Trophoblast cell (in vitro differentiated cells and primary cell): ENCODE measurements at regions not wholly inside any gene's neighbourhood (a gene's known extent, or its start where the extent isn't known, plus 50 kb on each side); places are given as distances from the start of the nearest gene placed in this dataset.
A peak's percentile ranks its signal among the peaks of the same experiment; 100 is the strongest.

ENCODE experiments used
- DNase-seq, 2 donors: peaks; one replicate each; pipeline ENCODE4 v3.0.0-alpha.2; 2016
- H2AFZ ChIP-seq: 2 replicates; pipeline ENCODE4 v1.6.1; 2013; ENCODE audit warnings: low read length, moderate library complexity, mild to moderate bottlenecking; ENCODE audit not compliant: insufficient read depth, poor library complexity
- H2AK5ac ChIP-seq: 2 replicates; pipeline ENCODE4 v1.6.1; 2013; ENCODE audit warnings: mild to moderate bottlenecking, low read length
- H2BK120ac ChIP-seq: 2 replicates; pipeline ENCODE4 v1.6.1; 2013; ENCODE audit warnings: low read length, mild to moderate bottlenecking, moderate library complexity; ENCODE audit not compliant: insufficient read depth, poor library complexity
- H2BK12ac ChIP-seq: 2 replicates; pipeline ENCODE4 v1.6.1; 2013; ENCODE audit warnings: mild to moderate bottlenecking, low read length, moderate library complexity
- H2BK5ac ChIP-seq: 2 replicates; pipeline ENCODE4 v1.6.1; 2013; ENCODE audit warnings: low read length, low read depth, moderate library complexity, mild to moderate bottlenecking; ENCODE audit not compliant: poor library complexity
- H3K14ac ChIP-seq: 2 replicates; pipeline ENCODE4 v1.6.1; 2013; ENCODE audit warnings: mild to moderate bottlenecking, low read length
- H3K18ac ChIP-seq: 2 replicates; pipeline ENCODE4 v1.6.1; 2013; ENCODE audit warnings: mild to moderate bottlenecking, low read length
- H3K23ac ChIP-seq: 2 replicates; pipeline ENCODE4 v1.6.1; 2013; ENCODE audit warnings: low read length
- H3K27ac ChIP-seq: 2 replicates; pipeline ENCODE4 v1.5.1; 2013; ENCODE audit warnings: low read depth, mild to moderate bottlenecking, inconsistent platforms, low read length, moderate library complexity
- H3K27me3 ChIP-seq: 2 replicates; pipeline ENCODE4 v1.6.1; 2013; ENCODE audit warnings: inconsistent platforms, mild to moderate bottlenecking, low read length, moderate library complexity; ENCODE audit not compliant: insufficient read depth
- H3K36me3 ChIP-seq, 2 experiments: 1 replicate in 1 of 2; 2 replicates in 1 of 2; pipeline ENCODE4 v1.6.1; 2013; ENCODE audit warnings: low read length in 2 of 2, mild to moderate bottlenecking in 2 of 2, moderate library complexity in 1 of 2; ENCODE audit not compliant: insufficient read depth in 2 of 2, control insufficient read depth in 1 of 2
- H3K4ac ChIP-seq: 2 replicates; pipeline ENCODE4 v1.6.1; 2013; ENCODE audit warnings: low read depth, mild to moderate bottlenecking, low read length, moderate library complexity
- H3K4me1 ChIP-seq, 2 experiments: 1 replicate in 1 of 2; 2 replicates in 1 of 2; pipeline ENCODE4 v1.6.1; 2013; ENCODE audit warnings: low read length in 2 of 2, mild to moderate bottlenecking in 2 of 2, moderate library complexity in 1 of 2; ENCODE audit not compliant: insufficient read depth in 2 of 2, control insufficient read depth in 1 of 2
- H3K4me2 ChIP-seq: 2 replicates; pipeline ENCODE4 v1.6.1; 2013; ENCODE audit warnings: inconsistent platforms, mild to moderate bottlenecking, low read length, moderate library complexity
- H3K4me3 ChIP-seq: 2 replicates; pipeline ENCODE4 v1.5.1; 2013; ENCODE audit warnings: mild to moderate bottlenecking, low read depth, low read length, inconsistent platforms
- H3K79me1 ChIP-seq: one replicate; pipeline ENCODE4 v1.6.1; 2013; ENCODE audit warnings: low read length
- H3K79me2 ChIP-seq: 2 replicates; pipeline ENCODE4 v1.6.1; 2013; ENCODE audit warnings: low read length, mild to moderate bottlenecking; ENCODE audit not compliant: control insufficient read depth, insufficient read depth, poor library complexity
- H3K9ac ChIP-seq: 2 replicates; pipeline ENCODE4 v1.6.1; 2013; ENCODE audit warnings: mild to moderate bottlenecking, low read length
- H3K9me3 ChIP-seq: 2 replicates; pipeline ENCODE4 v1.6.1; 2013; ENCODE audit warnings: low read depth, mild to moderate bottlenecking, control low read depth, inconsistent platforms, low read length; ENCODE audit not compliant: insufficient read depth
- H4K12ac ChIP-seq: 2 replicates; pipeline ENCODE4 v1.6.1; 2013; ENCODE audit warnings: low read depth, mild to moderate bottlenecking, low read length, moderate library complexity
- H4K8ac ChIP-seq: 2 replicates; pipeline ENCODE4 v1.6.1; 2013; ENCODE audit warnings: low read depth, mild to moderate bottlenecking, low read length, moderate library complexity
- H4K91ac ChIP-seq: one replicate; pipeline ENCODE4 v1.6.1; 2013; ENCODE audit warnings: low read depth, mild to moderate bottlenecking, low read length, moderate library complexity
- WGBS: extraction: QIAGEN DNeasy Blood & Tissue Kit; methylation state at CpG from one replicate; pipeline ENCODE4 v1.1.7; 2013; ENCODE audit warnings: missing lambda C conversion rate; ENCODE audit not compliant: insufficient read length, insufficient coverage; ENCODE audit errors: extremely low coverage; 5-methylcytosine and 5-hydroxymethylcytosine counted together

DNA sequence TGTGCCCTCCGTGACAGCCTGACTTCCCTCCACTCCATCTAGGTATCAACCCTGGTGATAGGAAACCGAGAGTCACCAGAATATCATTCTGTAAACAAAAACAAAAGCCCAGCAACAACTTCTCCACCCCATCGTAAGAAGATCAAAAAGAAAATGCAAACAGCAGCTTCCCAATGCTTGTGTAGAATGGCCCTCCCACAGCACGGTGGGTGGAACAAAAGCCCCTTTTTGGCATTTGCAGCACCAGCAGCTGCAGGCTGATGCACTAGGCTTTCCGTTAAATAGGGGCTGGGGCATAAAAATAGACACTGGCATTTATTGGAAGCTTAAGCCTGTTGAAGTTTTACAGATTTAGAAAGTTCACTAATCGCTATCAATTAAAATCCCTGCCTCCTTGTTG is 513.0 kb downstream of the GALR1 start:
- H3K18ac ChIP-seq = no peak overlapping the region
- H3K79me2 ChIP-seq = no peaks in the 10 kb centered on the region
- no peak overlapping the region for H2AFZ ChIP-seq
- H3K23ac ChIP-seq = no peak overlapping the region
- no peak overlapping the region for H3K14ac ChIP-seq
- no peak overlapping the region for H3K4me3 ChIP-seq
- H2BK120ac ChIP-seq = no peak overlapping the region
- no peak overlapping the region for H3K4me2 ChIP-seq
- H3K36me3 ChIP-seq = no peaks in the 10 kb centered on the region
- no peak overlapping the region for H4K8ac ChIP-seq
- no peak for DNase-seq
- H2AK5ac ChIP-seq = no peak overlapping the region
- H3K9ac ChIP-seq = no peak overlapping the region
- no peaks in the 10 kb centered on the region for H3K4me1 ChIP-seq
- H3K9me3 ChIP-seq = no peaks in the 10 kb centered on the region
- H3K27me3 ChIP-seq = no peaks in the 10 kb centered on the region
- no peak overlapping the region for H4K12ac ChIP-seq
- H3K4ac ChIP-seq = no peak overlapping the region
- no peak overlapping the region for H3K27ac ChIP-seq
- no CpG with 5 or more reads among the region's 6 CpGs for WGBS
- no peaks in the 10 kb centered on the region for H3K79me1 ChIP-seq
- no peak overlapping the region for H2BK12ac ChIP-seq
- no peak overlapping the region for H2BK5ac ChIP-seq
- H4K91ac ChIP-seq = no peak overlapping the region

DNA sequence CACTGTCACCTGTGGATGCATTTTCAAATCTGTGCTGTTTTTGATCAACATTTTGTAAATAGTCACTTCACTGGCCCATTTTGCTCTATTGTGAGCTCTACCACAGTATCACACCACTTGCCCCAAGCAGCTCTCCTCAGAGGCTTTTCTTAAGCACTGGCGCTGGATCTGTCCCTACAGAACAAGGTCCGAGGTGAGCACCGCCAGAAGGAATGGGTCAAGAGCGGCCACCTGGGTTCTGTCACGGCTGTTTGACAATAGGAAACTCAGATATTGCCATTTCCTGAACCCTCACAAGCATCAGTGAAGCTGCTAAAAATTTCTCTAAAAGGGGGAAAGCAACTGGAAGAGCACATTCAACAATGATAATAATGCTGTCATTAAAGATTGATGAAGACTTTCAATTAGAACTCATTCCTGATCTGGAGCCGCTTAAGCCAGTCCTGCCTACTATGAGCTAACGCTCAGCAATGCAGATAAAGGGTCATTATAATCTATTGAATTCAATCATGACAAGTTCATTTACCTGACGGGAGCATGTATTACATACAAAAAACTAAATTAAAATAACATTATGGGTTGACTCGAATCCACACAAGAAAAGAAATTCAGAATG is 514.0 kb downstream of the GALR1 start:
- Histone ChIP-seq H3K4ac (no peak overlapping the region), H2AK5ac (no peak overlapping the region), H3K36me3 (no peaks in the 10 kb centered on the region), H3K27ac (no peak overlapping the region), H3K79me1 (no peaks in the 10 kb centered on the region), H3K9me3 (no peaks in the 10 kb centered on the region), H2AFZ (no peak overlapping the region), H3K23ac (no peak overlapping the region), H3K9ac (no peak overlapping the region), H4K8ac (no peak overlapping the region), H3K4me1 (no peaks in the 10 kb centered on the region), H2BK12ac (no peak overlapping the region), H3K4me3 (no peak overlapping the region), H4K91ac (no peak overlapping the region), H3K14ac (no peak overlapping the region), H4K12ac (no peak overlapping the region), H3K27me3 (no peaks in the 10 kb centered on the region), H3K79me2 (no peaks in the 10 kb centered on the region), H2BK120ac (no peak overlapping the region), H3K18ac (no peak overlapping the region), H2BK5ac (no peak overlapping the region), H3K4me2 (no peak overlapping the region)
- DNase-seq = no peak
- no CpG with 5 or more reads among the region's 9 CpGs for WGBS

DNA sequence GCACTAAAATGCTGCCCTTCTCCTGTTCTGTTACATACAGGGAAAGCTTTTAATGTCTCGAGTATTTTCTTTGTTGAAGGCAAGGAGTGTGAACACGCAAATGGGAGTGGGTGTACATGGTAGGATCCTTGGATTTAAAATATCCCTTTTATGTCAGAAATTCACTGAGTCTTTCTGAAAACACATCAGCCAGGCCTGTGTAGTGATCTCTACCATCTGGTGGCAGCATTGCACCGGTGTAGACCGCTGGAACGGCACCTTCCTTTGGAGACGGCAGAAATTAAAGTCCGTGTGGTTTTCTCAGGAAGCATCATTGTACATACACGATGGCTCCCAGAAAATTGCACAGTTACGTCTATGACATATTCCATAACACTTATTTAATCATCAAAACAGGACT is 515.8 kb downstream of the GALR1 start:
- Histone ChIP-seq H3K4ac (no peak overlapping the region), H4K12ac (no peak overlapping the region), H3K14ac (no peak overlapping the region), H4K91ac (no peak overlapping the region), H3K4me3 (no peak overlapping the region), H3K79me2 (no peaks in the 10 kb centered on the region), H3K4me2 (no peak overlapping the region), H2BK120ac (no peak overlapping the region), H3K9me3 (peaks cover 6% of the 10 kb centered on the region), H2BK5ac (no peak overlapping the region), H3K79me1 (no peaks in the 10 kb centered on the region), H3K27me3 (no peaks in the 10 kb centered on the region), H4K8ac (no peak overlapping the region), H3K18ac (no peak overlapping the region), H2BK12ac (no peak overlapping the region), H2AFZ (no peak overlapping the region), H3K27ac (no peak overlapping the region), H3K4me1 (no peaks in the 10 kb centered on the region), H3K23ac (no peak overlapping the region), H3K9ac (no peak overlapping the region), H2AK5ac (no peak overlapping the region), H3K36me3 (no peaks in the 10 kb centered on the region)
- no CpG with 5 or more reads among the region's 9 CpGs for WGBS
- peak in 1 of 2 donors; percentile 3 for DNase-seq

DNA sequence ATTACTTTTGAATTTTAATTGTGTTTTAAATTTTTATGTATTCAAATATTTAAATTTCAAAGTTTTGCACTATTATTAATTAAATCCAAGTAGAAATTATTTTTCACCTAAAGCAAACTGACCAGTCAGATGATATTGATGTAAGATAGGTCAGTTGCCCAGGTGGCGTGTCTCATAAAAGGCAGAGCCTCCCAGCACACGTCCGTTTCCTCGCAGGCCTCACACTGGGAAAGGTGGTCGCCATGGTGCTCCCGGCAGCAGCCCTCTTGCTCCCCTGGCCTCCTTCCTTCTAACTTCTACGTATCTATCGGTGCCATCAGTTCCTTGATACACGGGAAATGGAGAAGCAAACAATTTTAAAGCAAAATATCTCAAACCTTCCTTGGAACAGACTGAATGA is 516.8 kb downstream of the GALR1 start:
- H4K91ac ChIP-seq = no peak overlapping the region
- no peak overlapping the region for H3K9ac ChIP-seq
- H3K36me3 ChIP-seq = no peaks in the 10 kb centered on the region
- no peaks in the 10 kb centered on the region for H3K27me3 ChIP-seq
- no peak overlapping the region for H4K12ac ChIP-seq
- H3K14ac ChIP-seq = no peak overlapping the region
- H3K4me2 ChIP-seq = no peak overlapping the region
- H3K4me3 ChIP-seq = no peak overlapping the region
- H3K4ac ChIP-seq = no peak overlapping the region
- no peaks in the 10 kb centered on the region for H3K79me2 ChIP-seq
- H3K9me3 ChIP-seq = peaks cover 6% of the 10 kb centered on the region
- no peak for DNase-seq
- no peak overlapping the region for H2AK5ac ChIP-seq
- whole genome bisulfite sequencing = no CpG with 5 or more reads among the region's 9 CpGs
- H2BK5ac ChIP-seq = no peak overlapping the region
- H2AFZ ChIP-seq = no peak overlapping the region
- H3K4me1 ChIP-seq = no peaks in the 10 kb centered on the region
- no peak overlapping the region for H2BK12ac ChIP-seq
- H3K27ac ChIP-seq = no peak overlapping the region
- no peak overlapping the region for H3K18ac ChIP-seq
- H4K8ac ChIP-seq = no peak overlapping the region
- no peak overlapping the region for H2BK120ac ChIP-seq
- no peaks in the 10 kb centered on the region for H3K79me1 ChIP-seq
- no peak overlapping the region for H3K23ac ChIP-seq
